ENCODE measurements at regions not wholly inside any gene's neighbourhood (a gene's known extent, or its start where the extent isn't known, plus 50 kb on each side); places are given as distances from the start of the nearest gene placed in this dataset.

GRCh38 chr1:163720294-163720693 lies 398.5 kb downstream of the NUF2 start:
- intact Hi-C loops (cut with DNase I; ENCODE audit: low total_unique reads), result no loop called here
- no peak for TF ChIP-seq CTCF (IDR thresholded peaks at IDR 0.05 in 4 of 5, conservative IDR thresholded peaks at IDR 0.05 in 1 of 5)
- TF ChIP-seq POLR2A (IDR thresholded peaks at IDR 0.05), result no peak
- Histone ChIP-seq H3K27me3 (no peaks in the 10 kb centered on the region), H3K4me3 (no peak overlapping the region), H3K9me3 (no peaks in the 10 kb centered on the region), H3K36me3 (no peaks in the 10 kb centered on the region), H3K27ac (no peak overlapping the region), H3K4me1 (no peaks in the 10 kb centered on the region)
- no peak for DNase-seq
- no peak for ATAC-seq
- in situ Hi-C loops (cut with MboI; ENCODE audit: low sequenced_read_pairs in 4 of 4), result no loop called here

GRCh38 chr1:163725551-163725950 lies 403.8 kb downstream of the NUF2 start:
- ATAC-seq (no peak), DNase-seq (no peak)
- H3K4me3 ChIP-seq, result no peak overlapping the region
- intact Hi-C loops (cut with DNase I; ENCODE audit: low total_unique reads), result no loop called here
- H3K27ac ChIP-seq, result no peak overlapping the region
- no peaks in the 10 kb centered on the region for H3K4me1 ChIP-seq
- TF ChIP-seq POLR2A (IDR thresholded peaks at IDR 0.05) (no peak), CTCF (IDR thresholded peaks at IDR 0.05 in 4 of 5, conservative IDR thresholded peaks at IDR 0.05 in 1 of 5) (no peak)
- no peaks in the 10 kb centered on the region for H3K36me3 ChIP-seq
- in situ Hi-C loops (cut with MboI; ENCODE audit: low sequenced_read_pairs in 4 of 4), result no loop called here
- H3K9me3 ChIP-seq, result no peaks in the 10 kb centered on the region
- H3K27me3 ChIP-seq, result no peaks in the 10 kb centered on the region

- ATAC-seq, result no peak
Observed at GRCh38 chr1:163730411-163730821, 408.7 kb downstream of the NUF2 start.

GRCh38 chr1:163737261-163737660 lies 415.5 kb downstream of the NUF2 start:
- no peak overlapping the region for H3K4me3 ChIP-seq
- no peak overlapping the region for H3K27ac ChIP-seq
- H3K9me3 ChIP-seq, result no peaks in the 10 kb centered on the region
- TF ChIP-seq POLR2A (IDR thresholded peaks at IDR 0.05), result no peak
- no peak for TF ChIP-seq CTCF (IDR thresholded peaks at IDR 0.05 in 4 of 5, conservative IDR thresholded peaks at IDR 0.05 in 1 of 5)
- in situ Hi-C loops (cut with MboI; ENCODE audit: low sequenced_read_pairs in 4 of 4) (no loop called here), intact Hi-C loops (cut with DNase I; ENCODE audit: low total_unique reads) (no loop called here)
- ATAC-seq (no peak), DNase-seq (no peak)
- no peaks in the 10 kb centered on the region for H3K4me1 ChIP-seq
- H3K36me3 ChIP-seq, result no peaks in the 10 kb centered on the region
- no peaks in the 10 kb centered on the region for H3K27me3 ChIP-seq

More at GRCh38 chr1:163730411-163730821, 408.7 kb downstream of the NUF2 start:
- Histone ChIP-seq H3K27ac (no peak overlapping the region), H3K27me3 (no peaks in the 10 kb centered on the region), H3K36me3 (no peaks in the 10 kb centered on the region), H3K9me3 (no peaks in the 10 kb centered on the region), H3K4me3 (no peak overlapping the region), H3K4me1 (no peaks in the 10 kb centered on the region)
- no peak for TF ChIP-seq POLR2A (IDR thresholded peaks at IDR 0.05)
- no peak for TF ChIP-seq CTCF (IDR thresholded peaks at IDR 0.05 in 4 of 5, conservative IDR thresholded peaks at IDR 0.05 in 1 of 5)
- no peak for DNase-seq
- in situ Hi-C loops (cut with MboI; ENCODE audit: low sequenced_read_pairs in 4 of 4) (no loop called here), intact Hi-C loops (cut with DNase I; ENCODE audit: low total_unique reads) (no loop called here)

- ATAC-seq, result no peak
- TF ChIP-seq POLR2A (IDR thresholded peaks at IDR 0.05) (no peak), CTCF (IDR thresholded peaks at IDR 0.05 in 4 of 5, conservative IDR thresholded peaks at IDR 0.05 in 1 of 5) (no peak)
- Histone ChIP-seq H3K4me1 (no peaks in the 10 kb centered on the region), H3K4me3 (no peak overlapping the region), H3K27ac (no peak overlapping the region), H3K9me3 (no peaks in the 10 kb centered on the region), H3K36me3 (no peaks in the 10 kb centered on the region), H3K27me3 (no peaks in the 10 kb centered on the region)
- in situ Hi-C loops (cut with MboI; ENCODE audit: low sequenced_read_pairs in 4 of 4), result no loop called here
- DNase-seq, result no peak
- intact Hi-C loops (cut with DNase I; ENCODE audit: low total_unique reads), result no loop called here
Observed at GRCh38 chr1:163744301-163744887, 422.6 kb downstream of the NUF2 start.

Data from gastrocnemius medialis (tissue), 4 donors.